ENCODE measurements at regions not wholly inside any gene's neighbourhood (a gene's known extent, or its start where the extent isn't known, plus 50 kb on each side); places are given as distances from the start of the nearest gene placed in this dataset.

GRCh38 chr1:75996196-75996595 is 64.0 kb upstream of the ASB17 start:
- H3K9me3 ChIP-seq (ENCODE audit: low read length), result no peaks in the 10 kb centered on the region
- H3F3A ChIP-seq (ENCODE audit: insufficient read depth, low read length, poor library complexity, severe bottlenecking), result no peaks in the 10 kb centered on the region
- H3K79me2 ChIP-seq (replicated peaks; ENCODE audit: insufficient read depth, low read length), result no peaks in the 10 kb centered on the region
- H2AFZ ChIP-seq (ENCODE audit: low read depth, low read length), result no peak overlapping the region
- H3K9me2 ChIP-seq (ENCODE audit: insufficient read depth, low read length), result no peaks in the 10 kb centered on the region
- no peak overlapping the region for H3K4me3 ChIP-seq (ENCODE audit: low read length)
- no peak for TF ChIP-seq EZH2 (IDR thresholded peaks at IDR 0.05; ENCODE audit: borderline replicate concordance, insufficient read depth, low read length, poor library complexity, severe bottlenecking)
- H4K20me1 ChIP-seq (ENCODE audit: insufficient read depth), result no peaks in the 10 kb centered on the region
- H3K36me3 ChIP-seq (ENCODE audit: insufficient read depth, low read length), result no peaks in the 10 kb centered on the region
- H3K4me2 ChIP-seq (ENCODE audit: low read length), result no peak overlapping the region
- H3K27ac ChIP-seq (ENCODE audit: low read length), result no peak overlapping the region
- no peak overlapping the region for H3K9ac ChIP-seq (ENCODE audit: low read length)
- H3K27me3 ChIP-seq (ENCODE audit: insufficient read depth, low read depth, low read length), result no peaks in the 10 kb centered on the region

GRCh38 chr1:75999034-75999433 is 66.8 kb upstream of the ASB17 start:
- Histone ChIP-seq H3K36me3 (ENCODE audit: insufficient read depth, low read length) (no peaks in the 10 kb centered on the region), H3K27me3 (ENCODE audit: insufficient read depth, low read depth, low read length) (no peaks in the 10 kb centered on the region), H3K9ac (ENCODE audit: low read length) (no peak overlapping the region), H4K20me1 (ENCODE audit: insufficient read depth) (no peaks in the 10 kb centered on the region), H3K9me3 (ENCODE audit: low read length) (no peaks in the 10 kb centered on the region), H3F3A (ENCODE audit: insufficient read depth, low read length, poor library complexity, severe bottlenecking) (no peaks in the 10 kb centered on the region), H3K79me2 (replicated peaks; ENCODE audit: insufficient read depth, low read length) (no peaks in the 10 kb centered on the region), H3K4me3 (ENCODE audit: low read length) (no peak overlapping the region), H3K27ac (ENCODE audit: low read length) (no peak overlapping the region), H2AFZ (ENCODE audit: low read depth, low read length) (no peak overlapping the region), H3K4me2 (ENCODE audit: low read length) (no peak overlapping the region), H3K9me2 (ENCODE audit: insufficient read depth, low read length) (no peaks in the 10 kb centered on the region)
- no peak for TF ChIP-seq EZH2 (IDR thresholded peaks at IDR 0.05; ENCODE audit: borderline replicate concordance, insufficient read depth, low read length, poor library complexity, severe bottlenecking)
- TF ChIP-seq, protein P1, sequence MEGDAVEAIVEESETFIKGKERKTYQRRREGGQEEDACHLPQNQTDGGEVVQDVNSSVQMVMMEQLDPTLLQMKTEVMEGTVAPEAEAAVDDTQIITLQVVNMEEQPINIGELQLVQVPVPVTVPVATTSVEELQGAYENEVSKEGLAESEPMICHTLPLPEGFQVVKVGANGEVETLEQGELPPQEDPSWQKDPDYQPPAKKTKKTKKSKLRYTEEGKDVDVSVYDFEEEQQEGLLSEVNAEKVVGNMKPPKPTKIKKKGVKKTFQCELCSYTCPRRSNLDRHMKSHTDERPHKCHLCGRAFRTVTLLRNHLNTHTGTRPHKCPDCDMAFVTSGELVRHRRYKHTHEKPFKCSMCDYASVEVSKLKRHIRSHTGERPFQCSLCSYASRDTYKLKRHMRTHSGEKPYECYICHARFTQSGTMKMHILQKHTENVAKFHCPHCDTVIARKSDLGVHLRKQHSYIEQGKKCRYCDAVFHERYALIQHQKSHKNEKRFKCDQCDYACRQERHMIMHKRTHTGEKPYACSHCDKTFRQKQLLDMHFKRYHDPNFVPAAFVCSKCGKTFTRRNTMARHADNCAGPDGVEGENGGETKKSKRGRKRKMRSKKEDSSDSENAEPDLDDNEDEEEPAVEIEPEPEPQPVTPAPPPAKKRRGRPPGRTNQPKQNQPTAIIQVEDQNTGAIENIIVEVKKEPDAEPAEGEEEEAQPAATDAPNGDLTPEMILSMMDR (IDR thresholded peaks at IDR 0.05; ENCODE audit: poor library complexity, severe bottlenecking), result no peak
- TF ChIP-seq SMC3 (conservative IDR thresholded peaks at IDR 0.05; ENCODE audit: poor library complexity), result no peak

DNA sequence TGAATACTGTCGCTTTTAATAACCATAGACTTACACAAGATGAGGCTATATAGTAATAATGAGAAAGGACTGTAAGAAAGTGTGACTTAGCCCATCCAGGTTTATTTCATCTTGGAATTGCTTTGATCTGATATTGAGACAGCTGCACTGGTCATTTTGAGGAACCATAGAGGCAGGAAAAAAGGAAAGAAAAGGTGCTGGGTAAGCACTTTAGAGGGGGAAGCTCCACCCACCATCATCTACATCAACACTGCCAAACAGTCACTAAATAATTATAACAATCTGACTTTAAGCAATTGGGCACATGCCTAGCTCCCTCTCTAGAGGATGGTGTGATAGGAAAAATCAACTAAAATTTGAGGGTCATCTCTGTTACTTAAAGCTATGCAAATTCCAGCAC is 70.6 kb upstream of the ST6GALNAC3 start:
- no peaks in the 10 kb centered on the region for H3K27me3 ChIP-seq (ENCODE audit: insufficient read depth, low read depth, low read length)
- H3K9me2 ChIP-seq (ENCODE audit: insufficient read depth, low read length), result no peaks in the 10 kb centered on the region
- H4K20me1 ChIP-seq (ENCODE audit: insufficient read depth), result no peaks in the 10 kb centered on the region
- H2AFZ ChIP-seq (ENCODE audit: low read depth, low read length), result no peak overlapping the region
- H3K9me3 ChIP-seq (ENCODE audit: low read length), result no peaks in the 10 kb centered on the region
- TF ChIP-seq TAF1 (IDR thresholded peaks at IDR 0.05; ENCODE audit: low read depth) (no peak), MXI1 (conservative IDR thresholded peaks at IDR 0.05; ENCODE audit: poor library complexity, severe bottlenecking) (no peak), EP300 (conservative IDR thresholded peaks at IDR 0.05; ENCODE audit: poor library complexity, severe bottlenecking) (no peak), RAD21 (conservative IDR thresholded peaks at IDR 0.05) (no peak), SMC3 (conservative IDR thresholded peaks at IDR 0.05; ENCODE audit: poor library complexity) (no peak), EZH2 (IDR thresholded peaks at IDR 0.05; ENCODE audit: borderline replicate concordance, insufficient read depth, low read length, poor library complexity, severe bottlenecking) (no peak)
- H3F3A ChIP-seq (ENCODE audit: insufficient read depth, low read length, poor library complexity, severe bottlenecking), result no peaks in the 10 kb centered on the region
- no peaks in the 10 kb centered on the region for H3K36me3 ChIP-seq (ENCODE audit: insufficient read depth, low read length)
- H3K79me2 ChIP-seq (replicated peaks; ENCODE audit: insufficient read depth, low read length), result no peaks in the 10 kb centered on the region
- H3K9ac ChIP-seq (ENCODE audit: low read length), result no peak overlapping the region
- H3K4me3 ChIP-seq (ENCODE audit: low read length), result no peak overlapping the region
- H3K4me2 ChIP-seq (ENCODE audit: low read length), result no peak overlapping the region
- no peak overlapping the region for H3K27ac ChIP-seq (ENCODE audit: low read length)

GRCh38 chr1:76005765-76006164 is 68.8 kb upstream of the ST6GALNAC3 start:
- no peaks in the 10 kb centered on the region for H3K27me3 ChIP-seq (ENCODE audit: insufficient read depth, low read depth, low read length)
- H3K9ac ChIP-seq (ENCODE audit: low read length), result no peak overlapping the region
- TF ChIP-seq EZH2 (IDR thresholded peaks at IDR 0.05; ENCODE audit: borderline replicate concordance, insufficient read depth, low read length, poor library complexity, severe bottlenecking) (no peak), MXI1 (conservative IDR thresholded peaks at IDR 0.05; ENCODE audit: poor library complexity, severe bottlenecking) (no peak), RAD21 (conservative IDR thresholded peaks at IDR 0.05) (no peak)
- TF ChIP-seq, protein P1 (IDR thresholded peaks at IDR 0.05; ENCODE audit: poor library complexity, severe bottlenecking), result no peak
- no peak overlapping the region for H3K4me2 ChIP-seq (ENCODE audit: low read length)
- H3K9me2 ChIP-seq (ENCODE audit: insufficient read depth, low read length), result no peaks in the 10 kb centered on the region
- no peaks in the 10 kb centered on the region for H3K79me2 ChIP-seq (replicated peaks; ENCODE audit: insufficient read depth, low read length)
- no peaks in the 10 kb centered on the region for H3K36me3 ChIP-seq (ENCODE audit: insufficient read depth, low read length)
- no peaks in the 10 kb centered on the region for H3F3A ChIP-seq (ENCODE audit: insufficient read depth, low read length, poor library complexity, severe bottlenecking)
- H3K9me3 ChIP-seq (ENCODE audit: low read length), result no peaks in the 10 kb centered on the region
- H3K27ac ChIP-seq (ENCODE audit: low read length), result no peak overlapping the region
- no peak overlapping the region for H2AFZ ChIP-seq (ENCODE audit: low read depth, low read length)
- H3K4me3 ChIP-seq (ENCODE audit: low read length), result no peak overlapping the region
- no peaks in the 10 kb centered on the region for H4K20me1 ChIP-seq (ENCODE audit: insufficient read depth)
